T-helper 17 cell (primary cell): ENCODE measurements at regions not wholly inside any gene's neighbourhood (a gene's known extent, or its start where the extent isn't known, plus 50 kb on each side); places are given as distances from the start of the nearest gene placed in this dataset.

ENCODE experiments used
- ATAC-seq: fragments of 150-1000 bp; cut with Tn5 transposase; 2 replicates; pipeline ENCODE4 v1.10.0; 2021; ENCODE audit warnings: mild to moderate bottlenecking, moderate library complexity
- DNase-seq, 3 donors: peaks; one replicate each; pipeline versions ENCODE4 v3.0.0 to v3.0.0-alpha.2; 2020 to 2021
- H3K9me3 ChIP-seq: one replicate; pipeline ENCODE4 v1.7.0; 2013; ENCODE audit warnings: low read length, mild to moderate bottlenecking; ENCODE audit not compliant: control insufficient read depth, poor library complexity, severe bottlenecking
- H3K27ac Mint-ChIP-seq: one replicate; pipeline ENCODE4 v1.8.0; 2022; ENCODE audit warnings: mild to moderate bottlenecking, moderate library complexity, mixed read lengths
- H3K27me3 Mint-ChIP-seq: one replicate; pipeline ENCODE4 v1.8.0; 2022; ENCODE audit warnings: mixed read lengths
- H3K36me3 Mint-ChIP-seq: one replicate; pipeline ENCODE4 v1.8.0; 2022; ENCODE audit warnings: low read depth, mixed read lengths
- H3K4me1 Mint-ChIP-seq: one replicate; pipeline ENCODE4 v1.8.0; 2022; ENCODE audit warnings: mild to moderate bottlenecking, mixed read lengths
- H3K4me3 Mint-ChIP-seq: one replicate; pipeline ENCODE4 v1.8.0; 2022; ENCODE audit warnings: mild to moderate bottlenecking, moderate library complexity, mixed read lengths

DNA sequence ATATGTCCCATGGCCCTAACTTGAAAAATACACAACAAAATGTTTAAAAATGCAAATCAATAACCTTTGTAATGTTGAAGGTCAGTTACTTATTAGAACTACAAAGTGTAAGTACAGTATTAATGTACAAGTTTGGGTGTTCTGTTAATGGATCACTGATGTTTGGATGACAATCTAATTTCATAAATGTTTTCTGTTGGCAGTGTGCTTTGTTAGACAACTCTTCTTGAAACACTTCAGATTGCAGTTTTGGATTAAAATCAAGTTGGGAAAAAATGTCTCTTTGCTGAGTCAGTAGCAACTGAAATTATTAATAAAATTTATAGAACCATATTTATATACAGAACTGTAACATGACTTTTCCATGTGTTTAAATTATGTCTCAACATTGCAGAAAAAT, 1063.5 kb upstream of the PCDH9 start:
- no peaks in the 10 kb centered on the region for H3K36me3 Mint-ChIP-seq
- H3K9me3 ChIP-seq: no peaks in the 10 kb centered on the region
- ATAC-seq (no peak), DNase-seq (no peak)
- H3K27me3 Mint-ChIP-seq: no peaks in the 10 kb centered on the region
- H3K4me1 Mint-ChIP-seq: no peaks in the 10 kb centered on the region
- H3K27ac Mint-ChIP-seq: no peak overlapping the region
- no peak overlapping the region for H3K4me3 Mint-ChIP-seq

DNA sequence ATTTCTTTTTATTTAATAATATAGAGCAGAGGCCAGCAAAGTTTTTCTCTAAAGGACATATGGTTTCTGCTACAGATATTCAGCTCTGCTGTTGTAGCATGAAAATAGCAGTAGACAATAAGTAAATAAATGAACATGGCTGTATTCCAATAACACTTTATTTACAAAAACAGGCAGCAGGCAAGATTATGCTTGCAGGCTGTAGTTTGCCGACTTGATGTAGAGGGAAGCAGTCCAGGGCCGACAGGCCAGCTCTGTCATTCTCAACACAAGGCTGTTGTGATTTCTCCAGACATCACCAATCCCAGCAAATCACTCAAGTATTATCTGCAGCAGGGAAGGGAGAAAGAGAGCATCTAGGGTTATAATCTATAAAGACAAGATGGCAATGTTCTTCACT, 1062.5 kb upstream of the PCDH9 start:
- no peak for ATAC-seq
- Mint-ChIP-seq H3K27me3 (no peaks in the 10 kb centered on the region), H3K36me3 (no peaks in the 10 kb centered on the region)

DNA sequence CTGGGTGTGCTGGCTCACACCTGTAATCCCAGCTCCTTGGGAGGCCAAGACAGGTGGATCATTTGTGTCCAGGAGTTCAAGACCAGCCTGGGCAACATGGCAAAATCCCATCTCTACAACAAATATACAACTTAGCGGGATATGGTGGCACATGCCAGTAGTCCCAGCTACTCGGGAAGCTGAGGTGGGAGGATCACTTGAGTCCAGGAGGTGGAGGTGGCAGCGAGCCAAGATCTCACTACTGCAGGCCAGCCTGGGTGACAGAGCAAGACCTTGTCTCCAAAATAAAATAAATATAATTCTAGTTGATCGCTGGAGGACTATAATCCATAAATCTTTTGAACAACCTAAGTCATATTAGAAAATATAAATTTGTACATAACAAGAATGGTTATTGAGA, 1061.5 kb upstream of the PCDH9 start:
- H3K4me3 Mint-ChIP-seq: no peak overlapping the region
- no peaks in the 10 kb centered on the region for H3K27me3 Mint-ChIP-seq
- H3K9me3 ChIP-seq: no peaks in the 10 kb centered on the region
- no peak overlapping the region for H3K27ac Mint-ChIP-seq
- no peaks in the 10 kb centered on the region for H3K36me3 Mint-ChIP-seq
- no peaks in the 10 kb centered on the region for H3K4me1 Mint-ChIP-seq
- ATAC-seq (no peak), DNase-seq (no peak)

More for the DNA sequence above, 1062.5 kb upstream of the PCDH9 start:
- Mint-ChIP-seq H3K4me1 (no peaks in the 10 kb centered on the region), H3K27ac (no peak overlapping the region), H3K4me3 (no peak overlapping the region)
- no peaks in the 10 kb centered on the region for H3K9me3 ChIP-seq
- DNase-seq: no peak

DNA sequence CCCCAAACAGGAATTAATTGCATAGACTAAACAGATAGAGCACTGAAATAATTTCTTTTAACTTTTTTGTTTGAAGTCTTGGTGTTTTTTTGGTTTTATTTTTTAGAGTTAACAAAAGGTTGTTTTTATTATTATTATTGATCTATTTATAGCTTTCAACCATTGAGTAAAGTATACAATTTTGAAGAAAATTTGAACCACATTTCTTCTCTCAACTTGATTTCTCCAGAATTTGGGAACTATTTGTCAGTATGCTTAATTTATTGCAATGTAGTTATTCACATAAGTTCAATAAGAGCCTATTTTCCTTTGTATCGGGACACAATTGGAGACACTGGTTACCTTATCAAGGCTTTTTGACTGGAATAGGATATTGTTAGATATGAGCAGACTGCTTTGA, 1045.6 kb upstream of the PCDH9 start:
- no peaks in the 10 kb centered on the region for H3K9me3 ChIP-seq
- no peaks in the 10 kb centered on the region for H3K36me3 Mint-ChIP-seq
- DNase-seq (no peak), ATAC-seq (no peak)
- H3K4me3 Mint-ChIP-seq: no peak overlapping the region
- no peaks in the 10 kb centered on the region for H3K27me3 Mint-ChIP-seq
- H3K4me1 Mint-ChIP-seq: no peaks in the 10 kb centered on the region
- no peak overlapping the region for H3K27ac Mint-ChIP-seq

DNA sequence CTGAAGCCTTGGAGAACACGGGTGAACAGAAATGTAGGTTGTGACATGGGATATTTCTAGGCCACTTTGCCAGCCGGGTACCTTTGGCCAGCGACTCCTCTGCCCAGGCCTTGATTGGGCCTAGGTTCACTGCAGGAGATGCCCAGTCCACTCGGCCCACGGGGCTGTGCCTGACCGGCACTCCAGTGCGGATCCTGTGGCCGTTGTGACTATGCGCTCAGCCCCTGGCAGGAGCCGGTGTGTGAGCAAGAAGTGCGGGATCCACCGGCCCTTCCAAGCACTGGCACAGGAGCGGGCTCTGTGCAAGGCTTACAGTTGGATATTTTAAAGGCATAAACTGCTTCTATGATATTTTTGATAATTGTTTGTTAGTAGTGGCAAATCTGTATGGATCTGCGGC, 1042.5 kb upstream of the PCDH9 start:
- no peaks in the 10 kb centered on the region for H3K9me3 ChIP-seq
- H3K4me3 Mint-ChIP-seq: no peak overlapping the region
- H3K36me3 Mint-ChIP-seq: no peaks in the 10 kb centered on the region
- no peak for DNase-seq
- no peak for ATAC-seq
- H3K27ac Mint-ChIP-seq: no peak overlapping the region
- no peaks in the 10 kb centered on the region for H3K4me1 Mint-ChIP-seq
- H3K27me3 Mint-ChIP-seq: no peaks in the 10 kb centered on the region

DNA sequence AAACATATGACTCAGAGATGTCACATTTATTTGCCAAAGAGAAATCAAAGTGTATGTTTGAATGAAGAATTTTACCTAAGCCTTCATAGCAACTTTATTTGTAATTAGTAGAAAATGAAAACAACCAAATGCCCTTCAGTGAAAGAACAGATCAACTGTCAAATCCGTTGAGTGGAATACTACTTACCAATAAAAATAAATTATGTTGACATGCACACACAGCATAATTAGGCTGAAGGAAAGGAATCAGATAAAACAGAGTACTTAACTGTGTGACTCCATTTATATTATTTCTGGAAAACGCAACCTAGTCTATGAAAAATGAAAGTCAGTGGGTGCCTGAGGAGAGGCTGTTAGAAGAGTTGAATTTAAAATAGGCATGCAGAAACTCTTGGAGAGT, 1034.6 kb upstream of the PCDH9 start:
- Mint-ChIP-seq H3K4me1 (no peaks in the 10 kb centered on the region), H3K27me3 (no peaks in the 10 kb centered on the region), H3K36me3 (no peaks in the 10 kb centered on the region), H3K27ac (no peak overlapping the region), H3K4me3 (no peak overlapping the region)
- peaks cover 5% of the 10 kb centered on the region for H3K9me3 ChIP-seq
- DNase-seq (no peak), ATAC-seq (no peak)

DNA sequence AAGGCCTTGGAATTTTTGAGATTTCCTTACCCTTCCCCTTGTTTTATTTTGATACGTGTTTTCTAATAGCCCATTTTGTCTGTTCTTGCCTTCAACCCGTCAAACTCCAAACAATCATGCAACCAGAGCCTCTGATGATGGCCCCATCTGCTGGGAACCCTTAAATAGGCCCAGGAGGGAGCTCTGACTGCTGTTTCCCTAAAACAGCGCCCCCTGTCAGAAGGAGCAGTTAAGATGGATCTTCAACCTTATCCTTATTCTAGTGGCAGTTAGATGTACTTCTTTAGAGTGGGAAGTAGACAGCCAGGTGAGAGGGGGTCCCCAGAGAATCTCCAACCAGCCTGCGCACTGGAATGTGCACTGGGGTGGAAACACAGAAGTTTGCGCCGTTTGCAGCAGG, 1031.0 kb upstream of the PCDH9 start:
- Mint-ChIP-seq H3K4me1 (no peaks in the 10 kb centered on the region), H3K27me3 (no peaks in the 10 kb centered on the region), H3K27ac (no peak overlapping the region), H3K36me3 (no peaks in the 10 kb centered on the region), H3K4me3 (no peak overlapping the region)
- no peak for DNase-seq
- H3K9me3 ChIP-seq: peaks cover 5% of the 10 kb centered on the region
- no peak for ATAC-seq

DNA sequence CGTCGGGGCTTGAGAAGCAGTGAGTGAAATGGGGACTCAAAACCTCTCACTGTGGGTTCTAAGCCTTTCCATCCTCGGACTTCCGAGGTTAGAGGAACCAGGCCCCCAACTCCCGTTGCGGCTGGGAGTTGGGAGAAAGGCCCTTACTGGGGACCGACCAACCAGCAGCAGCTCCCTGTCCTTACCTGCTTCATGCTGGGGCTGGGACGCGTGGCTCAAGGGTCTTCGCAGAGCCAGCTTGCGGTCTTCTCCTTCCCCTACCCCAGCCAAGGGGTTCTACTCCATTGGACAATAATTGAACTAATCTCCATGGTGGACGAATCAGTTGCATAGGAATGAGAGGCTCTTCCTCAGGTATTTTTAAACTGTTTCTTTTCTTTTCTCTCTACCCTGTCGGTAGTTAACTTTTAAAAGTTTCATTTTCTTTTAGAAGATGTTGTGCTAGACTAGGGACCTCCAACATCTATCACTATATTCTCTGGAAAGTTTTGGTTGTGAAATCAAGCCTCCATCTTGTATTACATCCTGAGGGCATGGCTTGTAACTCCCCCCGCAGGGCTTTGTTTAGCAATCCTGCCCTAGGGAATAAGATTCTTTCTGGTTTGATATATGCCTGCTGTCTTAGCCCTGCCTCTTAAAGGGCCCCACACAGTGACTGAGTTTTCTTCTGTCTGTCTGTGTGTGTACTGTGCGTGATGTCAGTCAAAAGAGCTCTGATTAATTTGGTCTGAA, 1027.1 kb upstream of the PCDH9 start:
- Mint-ChIP-seq H3K4me1 (no peaks in the 10 kb centered on the region), H3K27me3 (no peaks in the 10 kb centered on the region), H3K27ac (no peak overlapping the region), H3K36me3 (no peaks in the 10 kb centered on the region), H3K4me3 (no peak overlapping the region)
- peaks cover 5% of the 10 kb centered on the region for H3K9me3 ChIP-seq
- no peak for ATAC-seq
- no peak for DNase-seq

DNA sequence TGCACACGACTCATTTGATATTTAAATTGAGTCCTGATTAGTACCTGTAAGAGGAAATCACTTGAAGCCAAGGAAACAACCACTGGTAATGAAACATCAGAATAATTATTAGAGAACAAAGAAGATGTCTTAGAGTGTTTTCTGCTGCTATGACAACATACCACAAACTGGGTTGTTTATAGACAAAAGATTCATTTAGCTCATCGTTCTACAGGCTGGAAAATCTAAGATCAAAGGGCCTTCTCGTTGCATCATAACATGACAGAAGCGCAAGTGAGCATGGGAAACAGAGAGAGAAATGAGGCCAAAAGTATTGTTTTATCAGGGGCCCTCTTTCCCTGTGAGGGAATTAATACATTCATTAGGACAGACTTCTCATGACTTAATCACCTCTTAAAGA, 1024.0 kb upstream of the PCDH9 start:
- Mint-ChIP-seq H3K36me3 (no peaks in the 10 kb centered on the region), H3K27me3 (no peaks in the 10 kb centered on the region), H3K4me3 (no peak overlapping the region), H3K27ac (no peak overlapping the region), H3K4me1 (no peaks in the 10 kb centered on the region)
- no peaks in the 10 kb centered on the region for H3K9me3 ChIP-seq
- DNase-seq (no peak), ATAC-seq (no peak)

DNA sequence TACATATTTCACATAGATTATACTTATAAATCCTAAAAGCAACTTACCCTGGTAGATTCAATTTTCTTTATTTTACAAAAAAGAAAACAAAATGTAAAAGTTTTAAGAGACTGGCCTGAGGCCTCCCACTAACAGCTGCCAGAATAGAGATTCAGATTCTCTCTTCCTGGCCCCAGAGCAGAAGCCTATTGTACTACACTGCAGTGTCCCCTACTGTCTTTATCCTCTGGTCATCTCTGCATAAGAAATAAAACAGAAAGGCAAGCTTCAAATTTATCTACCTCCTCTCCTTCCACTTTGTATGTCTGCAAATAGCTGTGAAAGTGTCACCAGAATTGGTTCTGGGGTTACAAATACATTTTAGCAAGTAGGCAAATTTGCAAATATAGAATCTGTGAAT, 1004.1 kb upstream of the PCDH9 start:
- H3K4me3 Mint-ChIP-seq: no peak overlapping the region
- H3K36me3 Mint-ChIP-seq: no peaks in the 10 kb centered on the region
- no peak overlapping the region for H3K27ac Mint-ChIP-seq
- ATAC-seq (no peak), DNase-seq (no peak)
- H3K9me3 ChIP-seq: no peaks in the 10 kb centered on the region
- no peaks in the 10 kb centered on the region for H3K27me3 Mint-ChIP-seq
- H3K4me1 Mint-ChIP-seq: no peaks in the 10 kb centered on the region

DNA sequence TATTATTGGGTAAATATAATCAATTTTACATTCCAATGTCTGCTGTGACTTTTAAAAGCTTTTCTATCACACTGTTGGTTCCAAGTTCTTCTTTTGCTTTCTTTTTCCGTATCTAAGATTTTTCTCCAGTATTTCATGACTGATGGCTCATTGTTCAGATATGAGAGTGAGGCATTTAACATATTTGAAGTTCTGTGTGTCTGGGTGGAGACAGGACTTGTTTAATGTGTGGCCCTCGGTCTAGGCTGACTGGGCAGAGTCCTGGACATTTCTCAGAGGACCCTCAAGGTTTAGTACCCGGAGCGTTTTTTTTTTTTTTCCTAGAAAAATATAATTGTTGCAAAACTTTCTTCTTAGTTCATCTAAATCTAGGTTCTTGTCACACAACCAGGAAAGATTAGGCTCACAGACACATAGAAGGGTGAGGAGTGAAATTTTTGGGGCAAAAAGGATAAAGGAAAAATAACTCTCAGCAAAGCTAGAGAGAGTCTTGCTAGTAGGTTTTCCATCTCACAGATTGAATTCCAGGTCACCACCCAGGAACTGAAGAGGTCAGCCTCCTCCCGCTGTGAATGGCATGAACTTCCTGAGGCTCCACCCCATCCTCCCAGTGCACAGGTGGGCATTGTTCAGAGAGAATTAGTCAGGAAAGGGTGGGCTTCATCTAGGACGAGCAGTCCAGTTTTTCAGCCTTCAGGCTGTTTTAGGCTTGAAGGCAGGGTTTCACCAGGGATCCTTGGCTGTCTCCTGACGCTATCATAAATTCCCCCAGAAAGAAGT, 1002.4 kb upstream of the PCDH9 start:
- no peaks in the 10 kb centered on the region for H3K27me3 Mint-ChIP-seq
- no peaks in the 10 kb centered on the region for H3K36me3 Mint-ChIP-seq
- no peak overlapping the region for H3K27ac Mint-ChIP-seq
- DNase-seq (no peak), ATAC-seq (no peak)
- H3K4me1 Mint-ChIP-seq: no peaks in the 10 kb centered on the region
- H3K9me3 ChIP-seq: no peaks in the 10 kb centered on the region
- no peak overlapping the region for H3K4me3 Mint-ChIP-seq

DNA sequence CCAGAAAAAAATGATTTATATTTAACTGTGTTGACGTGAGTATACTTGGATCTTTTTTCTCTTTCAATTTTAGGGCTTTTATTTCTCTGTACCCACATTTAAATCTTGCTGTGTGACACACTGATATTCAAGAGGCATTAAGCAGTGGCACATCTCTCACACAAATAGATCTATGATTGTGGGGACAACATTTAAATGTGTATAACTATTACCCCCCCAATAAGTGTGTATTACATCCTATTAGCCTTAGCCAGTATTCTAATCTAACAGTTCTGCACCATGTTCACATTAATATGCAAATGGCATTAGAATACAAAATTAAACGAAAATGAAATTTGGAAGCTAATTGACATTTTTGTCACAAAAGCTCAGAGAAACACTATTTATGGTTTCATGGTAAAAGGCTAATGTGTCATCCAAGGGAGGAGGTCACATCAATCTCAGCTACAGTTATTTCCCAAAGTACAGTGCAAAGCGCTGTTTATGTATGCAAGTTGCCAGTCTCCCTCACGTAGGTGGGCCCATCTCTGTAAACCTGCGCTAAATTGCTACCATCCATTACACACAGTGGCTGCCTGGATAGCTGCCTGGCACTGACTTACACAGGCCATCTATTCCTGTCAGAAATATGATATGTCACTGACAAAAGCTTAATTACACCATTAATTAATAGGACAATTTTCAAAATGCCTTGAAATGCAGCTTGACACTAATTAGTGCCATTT, 984.7 kb upstream of the PCDH9 start:
- DNase-seq (no peak), ATAC-seq (no peak)
- Mint-ChIP-seq H3K4me3 (no peak overlapping the region), H3K36me3 (no peaks in the 10 kb centered on the region), H3K4me1 (no peaks in the 10 kb centered on the region), H3K27me3 (no peaks in the 10 kb centered on the region), H3K27ac (no peak overlapping the region)
- no peaks in the 10 kb centered on the region for H3K9me3 ChIP-seq

DNA sequence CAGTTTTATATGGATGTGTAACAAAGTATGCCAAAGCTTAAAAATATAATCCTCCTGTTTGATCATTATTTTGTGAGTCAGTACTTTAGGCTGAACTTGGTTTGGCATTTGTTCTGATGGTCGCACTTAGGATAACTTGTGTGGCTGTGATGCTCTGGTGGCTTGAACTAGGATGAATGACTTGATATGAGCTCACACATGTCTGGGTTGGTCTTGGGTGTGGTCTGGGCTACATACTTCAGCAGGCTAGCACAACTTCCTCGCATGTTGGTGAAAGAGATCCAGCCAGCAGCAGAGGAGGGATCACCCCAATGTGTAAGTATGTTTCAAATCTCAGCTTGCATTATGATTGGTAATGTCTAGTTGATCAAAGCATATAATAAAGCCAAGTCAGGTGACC, 969.1 kb upstream of the PCDH9 start:
- no peaks in the 10 kb centered on the region for H3K4me1 Mint-ChIP-seq
- H3K9me3 ChIP-seq: no peaks in the 10 kb centered on the region
- no peak overlapping the region for H3K27ac Mint-ChIP-seq
- no peak for ATAC-seq
- H3K36me3 Mint-ChIP-seq: no peaks in the 10 kb centered on the region
- H3K27me3 Mint-ChIP-seq: no peaks in the 10 kb centered on the region
- H3K4me3 Mint-ChIP-seq: no peak overlapping the region
- no peak for DNase-seq
